PC-3 (cell line): ENCODE measurements at regions not wholly inside any gene's neighbourhood (a gene's known extent, or its start where the extent isn't known, plus 50 kb on each side); places are given as distances from the start of the nearest gene placed in this dataset.

Experiments
- ATAC-seq: fragments of 200-7000 bp; cut with Tn5 transposase; 2 replicates; pipeline ENCODE4 v1.9.1; 2020; ENCODE audit warnings: mild to moderate bottlenecking, moderate library complexity
- BruUV-seq: library from RNA; stranded (reverse); fragments of 400-500 nt; replicated peaks from 2 replicates; lab custom pipeline; 2021; lab: Mats Ljungman, UMichigan
- CTCF ChIA-PET: fragments of 300-600 bp; sonication (Branson Sonifier 250); formaldehyde crosslinking; loops from one replicate; lab custom pipeline; 2022; ENCODE audit warnings: antibody characterized with exemption; lab: Charles Lee
- POLR2A ChIA-PET: fragments of 300-600 bp; sonication (Branson Sonifier 250); formaldehyde crosslinking; loops from one replicate; lab custom pipeline; 2022; ENCODE audit warnings: antibody characterized with exemption; ENCODE audit not compliant: unreplicated experiment; lab: Charles Lee
- DNase-seq: peaks from one replicate; pipeline ENCODE4 v3.0.0-alpha.2; 2015
- H2AFZ ChIP-seq: fragments of 300-600 bp; sonication (generic); 2 replicates; pipeline ENCODE4 v1.6.0; 2016; ENCODE audit warnings: antibody characterized with exemption, low read length
- H3F3A ChIP-seq: fragments of 300-600 bp; sonication (generic); one replicate; pipeline ENCODE4 v1.6.0; 2017; ENCODE audit warnings: antibody characterized with exemption, low read length, control low read depth, mild to moderate bottlenecking; ENCODE audit not compliant: unreplicated experiment
- H3K27ac ChIP-seq: fragments of 300-600 bp; sonication (generic); 2 replicates; pipeline ENCODE4 v1.5.1; 2016; ENCODE audit warnings: mild to moderate bottlenecking, low read length
- H3K27me3 ChIP-seq: fragments of 300-600 bp; sonication (generic); 2 replicates; pipeline ENCODE4 v1.6.1; 2016; ENCODE audit warnings: low read length, mixed read lengths
- H3K36me3 ChIP-seq: fragments of 300-600 bp; sonication (generic); 2 replicates; pipeline ENCODE4 v1.6.1; 2016; ENCODE audit warnings: low read depth, mixed run types, low read length, mixed read lengths
- H3K4me1 ChIP-seq: fragments of 300-600 bp; sonication (generic); 2 replicates; pipeline ENCODE4 v1.5.1; 2016; ENCODE audit warnings: low read length; ENCODE audit not compliant: insufficient read depth
- H3K4me2 ChIP-seq: fragments of 300-600 bp; sonication (generic); 2 replicates; pipeline ENCODE4 v1.6.0; 2016; ENCODE audit warnings: low read length
- H3K4me3 ChIP-seq: fragments of 300-600 bp; sonication (generic); 2 replicates; pipeline ENCODE4 v1.5.1; 2016; ENCODE audit warnings: mild to moderate bottlenecking, low read length, mixed read lengths
- H3K79me2 ChIP-seq: fragments of 300-600 bp; sonication (generic); 2 replicates; pipeline ENCODE4 v1.6.1; 2017; ENCODE audit warnings: low read length, mixed read lengths
- H3K9ac ChIP-seq: fragments of 300-600 bp; sonication (generic); 2 replicates; pipeline ENCODE4 v1.6.0; 2016; ENCODE audit warnings: mild to moderate bottlenecking, low read length
- H3K9me2 ChIP-seq: fragments of 300-600 bp; sonication (generic); replicated peaks from 2 replicates; pipeline ENCODE4 v1.6.1; 2016; ENCODE audit warnings: mixed run types, low read length, mixed read lengths
- H3K9me3 ChIP-seq: fragments of 300-600 bp; sonication (generic); 2 replicates; pipeline ENCODE4 v1.6.1; 2016; ENCODE audit warnings: low read length, mixed read lengths
- H4K20me1 ChIP-seq: fragments of 300-600 bp; sonication (generic); 2 replicates; pipeline ENCODE4 v1.6.1; 2016; ENCODE audit warnings: low read length, mixed read lengths
- EZH2 ChIP-seq: fragments of 300-600 bp; sonication (generic); IDR thresholded peaks from one replicate; pipeline ENCODE4 v1.6.1; 2017; ENCODE audit warnings: antibody characterized with exemption, mild to moderate bottlenecking, low read length; ENCODE audit not compliant: unreplicated experiment
- EZH2phosphoT487 ChIP-seq: fragments of 300-600 bp; sonication (generic); IDR thresholded peaks from 2 replicates; pipeline ENCODE4 v1.6.1; 2018; ENCODE audit warnings: mild to moderate bottlenecking, antibody characterized with exemption, low read length, borderline replicate concordance
- intact Hi-C: fragments of 100-400 bp; cut with micrococcal nuclease; formaldehyde crosslinking; loops from 2 replicates; pipeline ENCODE4 v1.9.0; 2023
- TF ChIP-seq, protein P1 (sequence below): fragments of 300-600 bp; sonication (generic); conservative IDR thresholded peaks from 2 replicates; pipeline ENCODE4 v1.5.1; 2017; ENCODE audit warnings: antibody characterized with exemption, low read depth, mild to moderate bottlenecking, low read length

GRCh38 chr9:30579810-30580209 lies 1804.6 kb upstream of the ACO1 start:
- DNase-seq (no peak), ATAC-seq (no peak)
- H3K79me2 ChIP-seq, result no peaks in the 10 kb centered on the region
- BruUV-seq, result no TSS peak
- ChIA-PET CTCF (no interaction called here), POLR2A (no interaction called here)
- no peak overlapping the region for H3K9ac ChIP-seq
- no peak overlapping the region for H3K4me2 ChIP-seq
- no peak overlapping the region for H3K4me3 ChIP-seq
- intact Hi-C loops, result no loop called here
- H3K9me3 ChIP-seq, result no peaks in the 10 kb centered on the region
- 0 out of 2 replicates have a peak, but pooled peaks cover 5% of the 10 kb centered on the region for H3K27me3 ChIP-seq
- H3K9me2 ChIP-seq, result no peaks in the 10 kb centered on the region
- no peaks in the 10 kb centered on the region for H3F3A ChIP-seq
- no peak overlapping the region for H2AFZ ChIP-seq
- no peaks in the 10 kb centered on the region for H4K20me1 ChIP-seq
- H3K36me3 ChIP-seq, result no peaks in the 10 kb centered on the region
- TF ChIP-seq EZH2phosphoT487 (no peak), EZH2 (no peak)
- TF ChIP-seq, protein P1, sequence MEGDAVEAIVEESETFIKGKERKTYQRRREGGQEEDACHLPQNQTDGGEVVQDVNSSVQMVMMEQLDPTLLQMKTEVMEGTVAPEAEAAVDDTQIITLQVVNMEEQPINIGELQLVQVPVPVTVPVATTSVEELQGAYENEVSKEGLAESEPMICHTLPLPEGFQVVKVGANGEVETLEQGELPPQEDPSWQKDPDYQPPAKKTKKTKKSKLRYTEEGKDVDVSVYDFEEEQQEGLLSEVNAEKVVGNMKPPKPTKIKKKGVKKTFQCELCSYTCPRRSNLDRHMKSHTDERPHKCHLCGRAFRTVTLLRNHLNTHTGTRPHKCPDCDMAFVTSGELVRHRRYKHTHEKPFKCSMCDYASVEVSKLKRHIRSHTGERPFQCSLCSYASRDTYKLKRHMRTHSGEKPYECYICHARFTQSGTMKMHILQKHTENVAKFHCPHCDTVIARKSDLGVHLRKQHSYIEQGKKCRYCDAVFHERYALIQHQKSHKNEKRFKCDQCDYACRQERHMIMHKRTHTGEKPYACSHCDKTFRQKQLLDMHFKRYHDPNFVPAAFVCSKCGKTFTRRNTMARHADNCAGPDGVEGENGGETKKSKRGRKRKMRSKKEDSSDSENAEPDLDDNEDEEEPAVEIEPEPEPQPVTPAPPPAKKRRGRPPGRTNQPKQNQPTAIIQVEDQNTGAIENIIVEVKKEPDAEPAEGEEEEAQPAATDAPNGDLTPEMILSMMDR, result no peak
- H3K27ac ChIP-seq, result no peak overlapping the region
- no peaks in the 10 kb centered on the region for H3K4me1 ChIP-seq

DNA sequence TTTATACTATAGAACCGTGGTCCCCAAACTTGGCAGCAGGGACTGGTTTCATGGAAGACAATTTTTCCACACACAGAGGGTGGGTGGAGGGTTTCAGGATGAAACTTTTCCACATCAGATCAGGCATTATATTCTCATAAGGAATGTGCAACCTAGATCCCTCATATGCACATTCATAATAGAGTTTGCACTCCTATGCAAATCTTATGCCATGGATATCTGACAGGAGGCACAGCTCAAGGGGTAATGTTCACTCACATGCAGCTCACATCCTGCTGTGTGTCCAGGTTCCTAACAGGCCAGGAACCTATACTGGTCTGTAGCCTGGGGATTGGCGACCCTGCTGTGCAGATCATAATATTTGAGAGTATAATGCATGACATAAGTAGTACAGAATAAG lies 1802.2 kb upstream of the ACO1 start:
- H3K36me3 ChIP-seq, result no peaks in the 10 kb centered on the region
- H3K27me3 ChIP-seq, result no peaks in the 10 kb centered on the region
- H3K4me1 ChIP-seq, result no peaks in the 10 kb centered on the region
- H3K27ac ChIP-seq, result no peak overlapping the region
- intact Hi-C loops, result no loop called here
- no peak overlapping the region for H3K9ac ChIP-seq
- ChIA-PET POLR2A (no interaction called here), CTCF (no interaction called here)
- TF ChIP-seq EZH2phosphoT487, result no peak
- TF ChIP-seq EZH2, result no peak
- TF ChIP-seq, protein P1, result no peak
- H3K9me2 ChIP-seq, result no peaks in the 10 kb centered on the region
- DNase-seq, result no peak
- BruUV-seq, result no TSS peak
- H3K79me2 ChIP-seq, result no peaks in the 10 kb centered on the region
- H3K4me2 ChIP-seq, result no peak overlapping the region
- H2AFZ ChIP-seq, result no peak overlapping the region
- no peak overlapping the region for H3K4me3 ChIP-seq
- H3K9me3 ChIP-seq, result no peaks in the 10 kb centered on the region
- no peaks in the 10 kb centered on the region for H4K20me1 ChIP-seq
- ATAC-seq, result no peak
- H3F3A ChIP-seq, result no peaks in the 10 kb centered on the region

- no peaks in the 10 kb centered on the region for H3K9me3 ChIP-seq
- H3K9ac ChIP-seq, result no peak overlapping the region
- no peaks in the 10 kb centered on the region for H3K9me2 ChIP-seq
- ChIA-PET POLR2A (no interaction called here), CTCF (no interaction called here)
- H3K27me3 ChIP-seq, result no peaks in the 10 kb centered on the region
- no peaks in the 10 kb centered on the region for H4K20me1 ChIP-seq
- intact Hi-C loops, result no loop called here
- no peak overlapping the region for H3K4me3 ChIP-seq
- no peak overlapping the region for H3K4me2 ChIP-seq
- TF ChIP-seq EZH2phosphoT487, result no peak
- TF ChIP-seq EZH2, result no peak
- TF ChIP-seq, protein P1, result no peak
- no TSS peak for BruUV-seq
- H3K79me2 ChIP-seq, result no peaks in the 10 kb centered on the region
- H2AFZ ChIP-seq, result no peak overlapping the region
- ATAC-seq, result no peak
- H3K4me1 ChIP-seq, result no peaks in the 10 kb centered on the region
- H3K36me3 ChIP-seq, result no peaks in the 10 kb centered on the region
- no peak overlapping the region for H3K27ac ChIP-seq
- no peaks in the 10 kb centered on the region for H3F3A ChIP-seq
- DNase-seq, result no peak
Measured at GRCh38 chr9:30584559-30584958, 1799.9 kb upstream of the ACO1 start.
